HEK293T (cell line): ENCODE measurements at regions not wholly inside any gene's neighbourhood (a gene's known extent, or its start where the extent isn't known, plus 50 kb on each side); places are given as distances from the start of the nearest gene placed in this dataset.

Experiments used
- BHLHE40 ChIP-seq: fragments of 450-650 bp; IDR thresholded peaks from 2 replicates; pipeline ENCODE4 v1.6.1; 2016; ENCODE audit warnings: mild to moderate bottlenecking, moderate library complexity, borderline replicate concordance
- FOXM1 ChIP-seq: fragments of 450-650 bp; IDR thresholded peaks from 2 replicates; pipeline ENCODE4 v1.6.1; 2017; ENCODE audit warnings: mild to moderate bottlenecking, borderline replicate concordance
- LEF1 ChIP-seq: fragments of 450-650 bp; IDR thresholded peaks from 2 replicates; pipeline ENCODE4 v1.6.1; 2017; ENCODE audit warnings: mild to moderate bottlenecking, borderline replicate concordance

- TF ChIP-seq BHLHE40 (no peak), FOXM1 (no peak), LEF1 (no peak)
Observed at GRCh38 chr9:23278561-23278960, 547.5 kb downstream of the ELAVL2 start.
